Osteocyte (in vitro differentiated cells): ENCODE measurements at regions not wholly inside any gene's neighbourhood (a gene's known extent, or its start where the extent isn't known, plus 50 kb on each side); places are given as distances from the start of the nearest gene placed in this dataset.
A peak's percentile ranks its signal among the peaks of the same experiment; 100 is the strongest.

ENCODE experiments used
- DNase-seq: peaks from one replicate; pipeline ENCODE4 v3.0.0; 2021; ENCODE audit warnings: mixed read lengths; ENCODE audit not compliant: unreplicated experiment; ENCODE audit errors: extremely low spot score
- H3K27ac Mint-ChIP-seq: one replicate; pipeline ENCODE4 v1.8.0; 2021; ENCODE audit warnings: mild to moderate bottlenecking, mixed read lengths; ENCODE audit not compliant: unreplicated experiment
- H3K27me3 Mint-ChIP-seq: one replicate; pipeline ENCODE4 v1.8.0; 2021; ENCODE audit warnings: mixed read lengths; ENCODE audit not compliant: unreplicated experiment
- H3K36me3 Mint-ChIP-seq: one replicate; pipeline ENCODE4 v1.8.0; 2021; ENCODE audit warnings: mixed read lengths; ENCODE audit not compliant: unreplicated experiment
- H3K4me1 Mint-ChIP-seq: one replicate; pipeline ENCODE4 v1.8.0; 2021; ENCODE audit warnings: mixed read lengths; ENCODE audit not compliant: unreplicated experiment
- H3K4me3 Mint-ChIP-seq: one replicate; pipeline ENCODE4 v1.8.0; 2021; ENCODE audit warnings: mild to moderate bottlenecking, moderate library complexity, mixed read lengths; ENCODE audit not compliant: unreplicated experiment
- H3K9me3 Mint-ChIP-seq: one replicate; pipeline ENCODE4 v1.8.0; 2021; ENCODE audit warnings: mixed read lengths; ENCODE audit not compliant: unreplicated experiment
- TF ChIP-seq, protein P1 (sequence below): fragments of 200-600 bp; sonication (generic); IDR thresholded peaks from 2 replicates; pipeline ENCODE4 v1.5.0; 2021; ENCODE audit warnings: antibody characterized with exemption, mild to moderate bottlenecking, moderate library complexity

DNA sequence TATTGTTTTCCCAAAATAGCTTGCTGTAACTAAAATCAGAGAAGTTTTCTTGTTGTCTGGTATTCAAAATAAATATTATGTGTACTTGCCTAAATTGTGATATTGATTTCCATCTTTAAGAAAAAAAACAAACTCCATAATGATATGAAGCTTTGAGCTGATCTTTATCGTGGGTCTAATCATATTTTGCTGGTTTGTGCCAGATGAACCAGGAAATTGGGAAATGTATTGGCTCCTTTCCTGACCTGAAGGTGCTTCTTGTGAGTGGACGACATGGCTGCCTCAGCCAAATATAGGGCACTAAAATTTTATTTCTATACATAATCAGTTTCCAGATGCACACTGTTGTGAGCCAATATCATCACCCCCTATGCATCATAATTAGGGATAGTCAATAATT lies 113.3 kb downstream of the DIPK2A start:
- Mint-ChIP-seq H3K9me3 (peaks cover 5% of the 10 kb centered on the region), H3K4me1 (peaks cover 11% of the 10 kb centered on the region), H3K36me3 (no peaks in the 10 kb centered on the region), H3K27me3 (no peaks in the 10 kb centered on the region), H3K4me3 (no peak overlapping the region), H3K27ac (no peak overlapping the region)
- DNase-seq = no peak
- TF ChIP-seq, protein P1, sequence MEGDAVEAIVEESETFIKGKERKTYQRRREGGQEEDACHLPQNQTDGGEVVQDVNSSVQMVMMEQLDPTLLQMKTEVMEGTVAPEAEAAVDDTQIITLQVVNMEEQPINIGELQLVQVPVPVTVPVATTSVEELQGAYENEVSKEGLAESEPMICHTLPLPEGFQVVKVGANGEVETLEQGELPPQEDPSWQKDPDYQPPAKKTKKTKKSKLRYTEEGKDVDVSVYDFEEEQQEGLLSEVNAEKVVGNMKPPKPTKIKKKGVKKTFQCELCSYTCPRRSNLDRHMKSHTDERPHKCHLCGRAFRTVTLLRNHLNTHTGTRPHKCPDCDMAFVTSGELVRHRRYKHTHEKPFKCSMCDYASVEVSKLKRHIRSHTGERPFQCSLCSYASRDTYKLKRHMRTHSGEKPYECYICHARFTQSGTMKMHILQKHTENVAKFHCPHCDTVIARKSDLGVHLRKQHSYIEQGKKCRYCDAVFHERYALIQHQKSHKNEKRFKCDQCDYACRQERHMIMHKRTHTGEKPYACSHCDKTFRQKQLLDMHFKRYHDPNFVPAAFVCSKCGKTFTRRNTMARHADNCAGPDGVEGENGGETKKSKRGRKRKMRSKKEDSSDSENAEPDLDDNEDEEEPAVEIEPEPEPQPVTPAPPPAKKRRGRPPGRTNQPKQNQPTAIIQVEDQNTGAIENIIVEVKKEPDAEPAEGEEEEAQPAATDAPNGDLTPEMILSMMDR = no peak

DNA sequence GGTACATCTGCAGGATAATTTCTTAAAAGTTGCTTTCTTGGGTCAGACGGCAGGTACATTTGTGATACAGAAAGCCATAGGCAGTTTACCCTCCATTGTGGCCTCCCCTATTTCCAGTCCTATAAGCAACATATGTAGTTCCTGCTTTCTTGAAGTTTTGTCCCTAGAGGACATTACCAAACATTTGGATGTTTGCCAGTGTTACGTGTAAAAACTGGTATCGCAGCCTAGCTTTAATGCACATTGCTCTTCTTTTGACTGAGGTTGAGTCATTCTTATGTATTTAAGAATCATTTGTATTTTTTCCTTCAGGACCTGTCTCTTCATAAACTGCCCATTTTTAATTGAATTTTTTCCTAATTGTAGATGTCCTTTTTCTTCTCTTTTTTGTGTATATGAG lies 114.3 kb downstream of the DIPK2A start:
- H3K27me3 Mint-ChIP-seq = no peaks in the 10 kb centered on the region
- no peak for DNase-seq
- H3K27ac Mint-ChIP-seq = peak overlapping the region; percentile 1
- H3K36me3 Mint-ChIP-seq = no peaks in the 10 kb centered on the region
- H3K9me3 Mint-ChIP-seq = peaks cover 5% of the 10 kb centered on the region
- H3K4me3 Mint-ChIP-seq = no peak overlapping the region
- TF ChIP-seq, protein P1 = no peak
- peaks cover 11% of the 10 kb centered on the region for H3K4me1 Mint-ChIP-seq

DNA sequence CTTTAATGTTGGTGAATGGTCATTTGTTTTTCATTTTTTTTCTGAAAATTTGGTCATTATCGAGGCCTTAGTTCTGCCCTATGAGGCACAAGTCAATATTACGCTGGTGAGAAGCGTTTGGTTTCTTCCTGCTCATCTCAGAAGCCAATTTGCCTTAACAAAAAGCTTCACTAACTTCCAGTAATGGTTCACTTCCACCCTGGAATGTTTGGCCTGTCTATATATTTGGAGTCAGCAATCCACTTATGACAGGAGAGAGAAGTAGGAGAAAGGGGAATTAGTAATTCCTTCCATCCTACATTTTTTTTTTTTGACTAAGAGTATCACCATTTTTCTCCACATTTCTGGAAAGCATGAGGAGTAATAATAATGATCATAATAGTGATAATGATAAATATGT lies 124.4 kb downstream of the DIPK2A start:
- peaks cover 10% of the 10 kb centered on the region for H3K4me1 Mint-ChIP-seq
- H3K36me3 Mint-ChIP-seq = no peaks in the 10 kb centered on the region
- no peak overlapping the region for H3K27ac Mint-ChIP-seq
- TF ChIP-seq, protein P1 = no peak
- no peak overlapping the region for H3K4me3 Mint-ChIP-seq
- no peaks in the 10 kb centered on the region for H3K27me3 Mint-ChIP-seq
- no peak for DNase-seq
- H3K9me3 Mint-ChIP-seq = peaks cover 14% of the 10 kb centered on the region

DNA sequence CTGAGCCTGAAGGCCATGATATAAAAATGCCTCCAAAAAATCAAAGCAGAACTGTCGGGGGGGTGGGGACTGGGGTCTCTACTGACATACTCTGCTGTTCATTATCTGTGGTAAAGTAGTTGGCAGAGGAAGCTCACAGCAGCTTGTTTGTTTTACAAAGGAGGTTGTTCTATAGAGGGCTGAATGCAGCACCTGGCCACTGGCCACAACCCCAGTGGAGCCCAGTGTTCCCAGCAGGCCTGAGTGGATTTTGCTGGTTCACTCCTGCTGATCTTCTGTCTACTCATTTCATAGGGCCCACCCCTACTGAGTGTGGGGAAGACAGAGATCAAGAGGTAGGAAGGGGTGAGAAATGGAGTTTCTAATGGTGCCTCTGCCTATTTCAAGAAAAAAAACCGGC lies 125.5 kb downstream of the DIPK2A start:
- H3K27me3 Mint-ChIP-seq = no peaks in the 10 kb centered on the region
- no peak overlapping the region for H3K4me3 Mint-ChIP-seq
- peaks cover 3% of the 10 kb centered on the region for H3K4me1 Mint-ChIP-seq
- DNase-seq = no peak
- H3K36me3 Mint-ChIP-seq = no peaks in the 10 kb centered on the region
- H3K9me3 Mint-ChIP-seq = peaks cover 14% of the 10 kb centered on the region
- TF ChIP-seq, protein P1 = no peak
- H3K27ac Mint-ChIP-seq = no peak overlapping the region

DNA sequence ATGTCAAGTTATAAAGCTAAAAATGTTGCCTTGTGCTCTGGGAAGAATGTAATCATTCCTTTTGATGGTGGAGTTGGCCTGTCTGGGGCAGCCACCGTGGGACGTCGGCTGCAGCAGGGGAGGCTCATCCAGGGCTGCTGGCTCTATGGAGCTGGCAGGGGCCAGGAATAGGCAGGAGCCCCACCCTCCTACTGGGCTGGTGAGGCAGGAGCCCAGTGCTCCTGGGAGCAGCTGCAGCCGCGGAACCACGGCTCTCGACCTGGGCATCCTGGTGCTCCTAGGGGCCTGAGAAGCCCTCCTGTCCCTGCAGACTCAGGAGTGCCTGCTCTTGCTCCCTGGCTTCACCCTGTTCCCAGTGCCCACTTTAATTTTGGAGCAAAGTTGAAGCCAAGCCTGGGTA lies 127.1 kb downstream of the DIPK2A start:
- TF ChIP-seq, protein P1 = no peak
- Mint-ChIP-seq H3K9me3 (peaks cover 10% of the 10 kb centered on the region), H3K27ac (no peak overlapping the region), H3K4me3 (no peak overlapping the region), H3K36me3 (no peaks in the 10 kb centered on the region), H3K27me3 (no peaks in the 10 kb centered on the region), H3K4me1 (peaks cover 6% of the 10 kb centered on the region)
- no peak for DNase-seq
